ENCODE measurements at regions not wholly inside any gene's neighbourhood (a gene's known extent, or its start where the extent isn't known, plus 50 kb on each side); places are given as distances from the start of the nearest gene placed in this dataset.

DNA sequence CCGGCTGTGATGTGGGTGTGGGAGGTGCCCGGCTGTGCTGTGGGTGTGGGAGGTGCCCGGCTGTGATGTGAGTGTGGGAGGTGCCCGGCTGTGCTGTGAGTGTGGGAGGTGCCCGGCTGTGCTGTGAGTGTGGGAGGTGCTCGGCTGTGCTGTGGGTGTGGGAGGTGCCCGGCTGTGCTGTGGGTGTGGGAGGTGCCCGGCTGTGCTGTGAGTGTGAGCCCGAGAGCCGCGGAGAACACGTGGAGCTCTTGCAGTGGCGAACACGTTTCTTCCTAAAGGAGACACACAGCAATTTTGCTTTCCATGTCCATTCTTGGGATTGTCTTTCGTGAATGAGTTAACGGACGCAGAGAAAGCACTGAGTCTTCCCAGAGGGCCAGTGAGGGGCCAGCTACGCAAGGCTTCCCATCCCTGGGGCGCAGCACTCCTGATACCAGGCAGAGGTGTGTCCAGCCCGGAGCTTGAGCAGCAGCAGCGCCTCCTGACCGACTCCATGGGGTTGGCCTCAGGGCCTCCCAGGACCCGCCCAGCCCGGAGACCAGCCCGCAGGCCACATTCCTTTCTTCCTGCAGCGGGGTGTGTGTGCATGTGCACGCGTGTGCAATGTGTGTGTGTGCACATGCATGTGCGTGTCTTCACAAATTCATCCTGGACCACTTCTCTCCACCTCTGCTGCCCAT, 245.0 kb upstream of the B3GAT1 start:
- Histone ChIP-seq H3K9ac (replicated peaks in 1 of 4; ENCODE audit: extremely low read depth in 1 of 4, low read depth in 3 of 4, low read length in 3 of 4) (no peak overlapping the region; a peak in 1 of 7 replicates), H2BK12ac (ENCODE audit: low read depth, low read length) (no peak overlapping the region), H3K23me2 (ENCODE audit: low read depth, low read length) (no peaks in the 10 kb centered on the region; the same call in 1 of the 2 replicates), H4K5ac (ENCODE audit: insufficient read length, low read depth, low read length) (no peak overlapping the region), H3K4me2 (ENCODE audit: insufficient read depth in 1 of 2, low read depth in 2 of 2, low read length in 2 of 2) (no peak overlapping the region), H3K79me1 (ENCODE audit: low read depth, low read length) (no peaks in the 10 kb centered on the region), H3K56ac (replicated peaks; ENCODE audit: insufficient read length, low read depth, low read length) (no peak overlapping the region), H3K18ac (ENCODE audit: extremely low read depth, low read length) (no peak overlapping the region), H3K4ac (replicated peaks; ENCODE audit: insufficient read length, low read depth, low read length) (no peak overlapping the region), H3K27ac (ENCODE audit: low read depth, low read length) (no peak overlapping the region), H4K20me1 (replicated peaks in 1 of 2; ENCODE audit: control insufficient read depth in 1 of 2, insufficient read depth in 2 of 2, low read length in 2 of 2) (no peaks in the 10 kb centered on the region), H2BK5ac (ENCODE audit: low read depth, low read length) (no peak overlapping the region), H3K36me3 (ENCODE audit: control insufficient read depth in 2 of 4, insufficient read depth in 4 of 4, low read length in 3 of 4) (no peaks in the 10 kb centered on the region), H3K23ac (ENCODE audit: insufficient read length) (no peak overlapping the region), H3K14ac (ENCODE audit: insufficient read length) (no peak overlapping the region), H2BK120ac (replicated peaks; ENCODE audit: low read depth, low read length) (no peak overlapping the region), H2BK15ac (ENCODE audit: low read length) (no peak overlapping the region), H4K91ac (replicated peaks; ENCODE audit: insufficient read length, low read length) (no peak overlapping the region), H3K9me3 (ENCODE audit: insufficient read depth in 2 of 2, low read depth in 1 of 2, low read length in 1 of 2) (peaks cover 4 to 5% of the 10 kb centered on the region in 2 experiments; a peak in 1 of 4 replicates), H3K27me3 (replicated peaks in 1 of 4; ENCODE audit: control insufficient read depth in 3 of 4, extremely low read depth in 1 of 4, insufficient read depth in 3 of 4, low read length in 3 of 4) (no peaks in the 10 kb centered on the region), H2AFZ (ENCODE audit: low read length) (no peak overlapping the region), H3K4me1 (replicated peaks in 1 of 4; ENCODE audit: control insufficient read depth in 3 of 4, insufficient read depth in 4 of 4, low read length in 3 of 4) (no peaks in the 10 kb centered on the region; a peak in 1 of 7 replicates), H4K8ac (ENCODE audit: extremely low read depth, insufficient read depth, low read length) (no peak overlapping the region), H3K79me2 (ENCODE audit: control insufficient read depth in 1 of 2, insufficient read depth in 2 of 2, low read length in 2 of 2) (no peaks in the 10 kb centered on the region), H3K4me3 (ENCODE audit: extremely low read depth in 1 of 4, insufficient read depth in 2 of 4, low read depth in 3 of 4, low read length in 4 of 4) (no peak overlapping the region), H2BK20ac (ENCODE audit: low read length) (no peak overlapping the region), H2AK5ac (ENCODE audit: low read depth, low read length) (no peak overlapping the region)
- FAIRE-seq: no peak
- POLR2A ChIA-PET (ENCODE audit: partially characterized antibody): no interaction called here
- 89% methylated on average over 29 of the region's 29 CpGs; no CpG with 5 or more reads in 1 of the 2 experiments for WGBS, 2 experiments (ENCODE audit: extremely low coverage in 1 of 2, insufficient coverage in 1 of 2, insufficient read length in 1 of 2, insufficient replicate concordance in 2 of 2, low coverage in 1 of 2, low lambda C conversion rate in 2 of 2, missing lambda C conversion rate in 1 of 2)
- CTCF ChIA-PET (ENCODE audit: partially characterized antibody): interaction anchor here (0.6 kb wide), 1 partner anchor 10 kb away, joined by 3 read pairs; no protein-coding TSS in a partner anchor
- TF ChIP-seq CBX8 (IDR thresholded peaks at IDR 0.05; ENCODE audit: borderline replicate concordance, low read depth, low read length) (no peak), SP4 (IDR thresholded peaks at IDR 0.05; ENCODE audit: low read length) (no peak), GABPA (IDR thresholded peaks at IDR 0.05; ENCODE audit: borderline replicate concordance, insufficient read depth, low read length) (no peak), EZH2 (IDR thresholded peaks at IDR 0.05; ENCODE audit: low read depth, low read length, severe bottlenecking) (no peak), EP300 (IDR thresholded peaks at IDR 0.05; ENCODE audit: borderline replicate concordance in 1 of 2, low read depth in 2 of 2, low read length in 2 of 2) (no peak), NRF1 (IDR thresholded peaks at IDR 0.05; ENCODE audit: low read depth, low read length) (no peak), KDM5A (IDR thresholded peaks at IDR 0.05; ENCODE audit: low read length) (no peak), CTBP2 (IDR thresholded peaks at IDR 0.05; ENCODE audit: borderline replicate concordance, insufficient read depth, insufficient read length, low read length) (no peak), EGR1 (IDR thresholded peaks at IDR 0.05; ENCODE audit: borderline replicate concordance, low read depth, low read length) (no peak), SIRT6 (IDR thresholded peaks at IDR 0.05; ENCODE audit: low read length) (no peak), TCF12 (IDR thresholded peaks at IDR 0.05; ENCODE audit: low read depth, low read length) (no peak), BRCA1 (IDR thresholded peaks at IDR 0.05; ENCODE audit: low read depth, low read length) (no peak), BACH1 (IDR thresholded peaks at IDR 0.05; ENCODE audit: low read length) (no peak)
- peak in 1 of 2 experiments; percentile 35 for DNase-seq (ENCODE audit: low read depth in 1 of 2, low spot score in 2 of 2)
